HUES64 (cell line): ENCODE measurements at regions not wholly inside any gene's neighbourhood (a gene's known extent, or its start where the extent isn't known, plus 50 kb on each side); places are given as distances from the start of the nearest gene placed in this dataset.
A peak's percentile ranks its signal among the peaks of the same experiment; 100 is the strongest.

Experiments used
- H3K27ac ChIP-seq: 2 replicates; pipeline ENCODE4 v1.7.0; 2013; ENCODE audit warnings: low read depth, low read length, inconsistent platforms
- H3K27me3 ChIP-seq: 2 replicates; pipeline ENCODE4 v1.6.1; 2013; ENCODE audit warnings: mild to moderate bottlenecking, low read length; ENCODE audit not compliant: insufficient read depth
- H3K36me3 ChIP-seq: 2 replicates; pipeline ENCODE4 v1.6.1; 2013; ENCODE audit warnings: mild to moderate bottlenecking, low read length; ENCODE audit not compliant: insufficient read depth
- H3K4me1 ChIP-seq: 2 replicates; pipeline ENCODE4 v1.6.1; 2013; ENCODE audit warnings: mild to moderate bottlenecking, low read length, moderate library complexity; ENCODE audit not compliant: insufficient read depth
- H3K4me3 ChIP-seq: 2 replicates; pipeline ENCODE4 v1.5.1; 2013; ENCODE audit warnings: mild to moderate bottlenecking, low read length, moderate library complexity
- H3K9ac ChIP-seq: 2 replicates; pipeline ENCODE4 v1.6.1; 2013; ENCODE audit warnings: mild to moderate bottlenecking, low read depth, low read length
- H3K9me3 ChIP-seq: 2 replicates; pipeline ENCODE4 v1.6.1; 2013; ENCODE audit warnings: low read depth, low read length; ENCODE audit not compliant: insufficient read depth
- WGBS: fragments of 150-250, 120-280 bp; methylation state at CpG from one replicate; pipeline ENCODE4 v1.1.7; 2013; ENCODE audit warnings: missing lambda C conversion rate; 5-methylcytosine and 5-hydroxymethylcytosine counted together

- H3K27me3 ChIP-seq: no peaks in the 10 kb centered on the region
- H3K4me1 ChIP-seq: peaks cover 40% of the 10 kb centered on the region
- no peak overlapping the region for H3K27ac ChIP-seq
- H3K4me3 ChIP-seq: no peak overlapping the region
- no peak overlapping the region for H3K9ac ChIP-seq
- WGBS: 90% methylated on average over 4 of the region's 4 CpGs
- no peaks in the 10 kb centered on the region for H3K36me3 ChIP-seq
- no peaks in the 10 kb centered on the region for H3K9me3 ChIP-seq
Measured at GRCh38 chr4:30821275-30821674, 101.1 kb downstream of the PCDH7 start.

- H3K9me3 ChIP-seq: no peaks in the 10 kb centered on the region
- no peaks in the 10 kb centered on the region for H3K36me3 ChIP-seq
- 87% methylated on average over 11 of the region's 12 CpGs for WGBS
- H3K4me3 ChIP-seq: no peak overlapping the region
- no peaks in the 10 kb centered on the region for H3K27me3 ChIP-seq
- H3K9ac ChIP-seq: no peak overlapping the region
- H3K27ac ChIP-seq: no peak overlapping the region
- peaks cover 37% of the 10 kb centered on the region for H3K4me1 ChIP-seq
Measured at GRCh38 chr4:30821859-30822612, 101.9 kb downstream of the PCDH7 start.

GRCh38 chr4:30822911-30823551 is 102.9 kb downstream of the PCDH7 start:
- 96% methylated on average over 8 of the region's 10 CpGs for WGBS
- no peak overlapping the region for H3K4me3 ChIP-seq
- H3K36me3 ChIP-seq: no peaks in the 10 kb centered on the region
- no peaks in the 10 kb centered on the region for H3K27me3 ChIP-seq
- H3K9ac ChIP-seq: no peak overlapping the region
- no peak overlapping the region for H3K27ac ChIP-seq
- peaks cover 31% of the 10 kb centered on the region for H3K4me1 ChIP-seq
- H3K9me3 ChIP-seq: no peaks in the 10 kb centered on the region

- Histone ChIP-seq H3K27me3 (no peaks in the 10 kb centered on the region), H3K4me3 (no peak overlapping the region), H3K9ac (no peak overlapping the region), H3K36me3 (no peaks in the 10 kb centered on the region), H3K27ac (no peak overlapping the region), H3K9me3 (no peaks in the 10 kb centered on the region), H3K4me1 (peaks cover 12% of the 10 kb centered on the region; the same call in 1 of the 2 replicates)
- WGBS: 90% methylated on average over 1 of the region's 1 CpG
Measured at GRCh38 chr4:30825008-30825770, 105.0 kb downstream of the PCDH7 start.

- no peaks in the 10 kb centered on the region for H3K9me3 ChIP-seq
- no peaks in the 10 kb centered on the region for H3K36me3 ChIP-seq
- peaks cover 5% of the 10 kb centered on the region; the same call in 1 of the 2 replicates for H3K4me1 ChIP-seq
- no peak overlapping the region for H3K9ac ChIP-seq
- no peaks in the 10 kb centered on the region for H3K27me3 ChIP-seq
- WGBS: 98% methylated on average over 3 of the region's 5 CpGs
- no peak overlapping the region for H3K4me3 ChIP-seq
- H3K27ac ChIP-seq: no peak overlapping the region
Measured at GRCh38 chr4:30828264-30828926, 108.2 kb downstream of the PCDH7 start.

GRCh38 chr4:30832639-30833038 is 112.5 kb downstream of the PCDH7 start:
- H3K27ac ChIP-seq: no peak overlapping the region
- peaks cover 29% of the 10 kb centered on the region for H3K4me1 ChIP-seq
- H3K9me3 ChIP-seq: no peaks in the 10 kb centered on the region
- H3K4me3 ChIP-seq: no peak overlapping the region
- H3K36me3 ChIP-seq: no peaks in the 10 kb centered on the region
- WGBS: 95% methylated on average over 2 of the region's 2 CpGs
- no peak overlapping the region for H3K9ac ChIP-seq
- no peaks in the 10 kb centered on the region for H3K27me3 ChIP-seq

GRCh38 chr4:30833206-30833605 is 113.0 kb downstream of the PCDH7 start:
- Histone ChIP-seq H3K4me3 (no peak overlapping the region), H3K9ac (no peak overlapping the region), H3K27ac (no peak overlapping the region), H3K4me1 (peaks cover 35% of the 10 kb centered on the region), H3K27me3 (no peaks in the 10 kb centered on the region), H3K9me3 (no peaks in the 10 kb centered on the region), H3K36me3 (no peaks in the 10 kb centered on the region)
- WGBS: 83% methylated on average over 1 of the region's 2 CpGs

- no peak overlapping the region for H3K27ac ChIP-seq
- 72% methylated on average over 10 of the region's 11 CpGs for WGBS
Measured at GRCh38 chr4:30835044-30835443, 114.9 kb downstream of the PCDH7 start.

GRCh38 chr4:30836231-30836630 is 116.1 kb downstream of the PCDH7 start:
- Histone ChIP-seq H3K36me3 (no peaks in the 10 kb centered on the region), H3K9me3 (no peaks in the 10 kb centered on the region), H3K27ac (no peak overlapping the region), H3K9ac (no peak overlapping the region), H3K4me1 (peaks cover 62% of the 10 kb centered on the region), H3K4me3 (no peak overlapping the region), H3K27me3 (no peaks in the 10 kb centered on the region)
- 100% methylated on average over 1 of the region's 1 CpG for WGBS

More at GRCh38 chr4:30835044-30835443, 114.9 kb downstream of the PCDH7 start:
- peaks cover 51% of the 10 kb centered on the region for H3K4me1 ChIP-seq
- no peak overlapping the region for H3K4me3 ChIP-seq
- no peaks in the 10 kb centered on the region for H3K27me3 ChIP-seq
- no peaks in the 10 kb centered on the region for H3K36me3 ChIP-seq
- no peaks in the 10 kb centered on the region for H3K9me3 ChIP-seq
- no peak overlapping the region for H3K9ac ChIP-seq

- peaks cover 62% of the 10 kb centered on the region for H3K4me1 ChIP-seq
- 0 out of 2 replicates have a peak overlapping the region, but pooled peaks have one; percentile 8 for H3K27ac ChIP-seq
- H3K4me3 ChIP-seq: no peak overlapping the region
Measured at GRCh38 chr4:30837131-30837539, 117.0 kb downstream of the PCDH7 start.

More at GRCh38 chr4:30837131-30837539, 117.0 kb downstream of the PCDH7 start:
- 41% methylated on average over 2 of the region's 2 CpGs for WGBS
- Histone ChIP-seq H3K9me3 (no peaks in the 10 kb centered on the region), H3K36me3 (no peaks in the 10 kb centered on the region), H3K9ac (no peak overlapping the region), H3K27me3 (no peaks in the 10 kb centered on the region)
